ENCODE measurements at regions not wholly inside any gene's neighbourhood (a gene's known extent, or its start where the extent isn't known, plus 50 kb on each side); places are given as distances from the start of the nearest gene placed in this dataset.

- H3K36me3 ChIP-seq, result no peaks in the 10 kb centered on the region
These were observed 137.6 kb downstream of the RBFOX3 start for GRCh38 chr17:79473111-79473875.

GRCh38 chr17:79470754-79471153, 140.1 kb downstream of the RBFOX3 start:
- Histone ChIP-seq H3K9me3 (no peaks in the 10 kb centered on the region), H3K4me3 (no peak overlapping the region), H3K27me3 (peaks cover 44% of the 10 kb centered on the region), H3K36me3 (no peaks in the 10 kb centered on the region)
- DNase-seq, result no peak

More at GRCh38 chr17:79473111-79473875, 137.6 kb downstream of the RBFOX3 start:
- DNase-seq, result no peak
- peaks cover 38% of the 10 kb centered on the region for H3K27me3 ChIP-seq
- no peaks in the 10 kb centered on the region for H3K9me3 ChIP-seq
- no peak overlapping the region for H3K4me3 ChIP-seq

GRCh38 chr17:79469646-79470045, 141.2 kb downstream of the RBFOX3 start:
- H3K9me3 ChIP-seq, result no peaks in the 10 kb centered on the region
- no peak for DNase-seq
- peaks cover 49% of the 10 kb centered on the region for H3K27me3 ChIP-seq
- H3K4me3 ChIP-seq, result no peak overlapping the region
- no peaks in the 10 kb centered on the region for H3K36me3 ChIP-seq

- H3K27me3 ChIP-seq, result peaks cover 53% of the 10 kb centered on the region
These were observed 142.5 kb downstream of the RBFOX3 start for GRCh38 chr17:79468183-79468944.

GRCh38 chr17:79466562-79467350, 144.1 kb downstream of the RBFOX3 start:
- Histone ChIP-seq H3K27me3 (peaks cover 49% of the 10 kb centered on the region), H3K36me3 (no peaks in the 10 kb centered on the region), H3K4me3 (no peak overlapping the region), H3K9me3 (no peaks in the 10 kb centered on the region)
- DNase-seq, result no peak

More at GRCh38 chr17:79468183-79468944, 142.5 kb downstream of the RBFOX3 start:
- H3K4me3 ChIP-seq, result no peak overlapping the region
- no peaks in the 10 kb centered on the region for H3K36me3 ChIP-seq
- no peak for DNase-seq
- no peaks in the 10 kb centered on the region for H3K9me3 ChIP-seq

- H3K9me3 ChIP-seq, result no peaks in the 10 kb centered on the region
- H3K36me3 ChIP-seq, result no peaks in the 10 kb centered on the region
- no peak overlapping the region for H3K4me3 ChIP-seq
- DNase-seq, result no peak
- H3K27me3 ChIP-seq, result peaks cover 44% of the 10 kb centered on the region
These were observed 145.2 kb downstream of the RBFOX3 start for GRCh38 chr17:79465681-79466025.

GRCh38 chr17:79465011-79465680, 145.7 kb downstream of the RBFOX3 start:
- Histone ChIP-seq H3K36me3 (no peaks in the 10 kb centered on the region), H3K4me3 (no peak overlapping the region), H3K9me3 (no peaks in the 10 kb centered on the region), H3K27me3 (peaks cover 39% of the 10 kb centered on the region)
- no peak for DNase-seq

GRCh38 chr17:79464318-79465010, 146.4 kb downstream of the RBFOX3 start:
- Histone ChIP-seq H3K9me3 (no peaks in the 10 kb centered on the region), H3K4me3 (no peak overlapping the region), H3K36me3 (no peaks in the 10 kb centered on the region), H3K27me3 (peaks cover 34% of the 10 kb centered on the region)
- DNase-seq, result no peak

- DNase-seq, result no peak
- Histone ChIP-seq H3K4me3 (no peak overlapping the region), H3K27me3 (peaks cover 28% of the 10 kb centered on the region), H3K9me3 (no peaks in the 10 kb centered on the region), H3K36me3 (no peaks in the 10 kb centered on the region)
These were observed 147.2 kb downstream of the RBFOX3 start for GRCh38 chr17:79463421-79464317.

- H3K4me3 ChIP-seq, result no peak overlapping the region
- peaks cover 13% of the 10 kb centered on the region; the same call in 1 of the 2 replicates for H3K27me3 ChIP-seq
- DNase-seq, result no peak
- no peaks in the 10 kb centered on the region for H3K36me3 ChIP-seq
- no peaks in the 10 kb centered on the region for H3K9me3 ChIP-seq
These were observed 149.8 kb downstream of the RBFOX3 start for GRCh38 chr17:79461041-79461440.

GRCh38 chr17:79459846-79460245, 151.0 kb downstream of the RBFOX3 start:
- Histone ChIP-seq H3K27me3 (peaks cover 9% of the 10 kb centered on the region; the same call in 1 of the 2 replicates), H3K36me3 (no peaks in the 10 kb centered on the region), H3K9me3 (no peaks in the 10 kb centered on the region), H3K4me3 (no peak overlapping the region)
- DNase-seq, result no peak

GRCh38 chr17:79459003-79459655, 151.7 kb downstream of the RBFOX3 start:
- Histone ChIP-seq H3K36me3 (no peaks in the 10 kb centered on the region), H3K4me3 (no peak overlapping the region), H3K27me3 (0 out of 2 replicates have a peak, but pooled peaks cover 4% of the 10 kb centered on the region), H3K9me3 (no peaks in the 10 kb centered on the region)
- DNase-seq, result no peak

- Histone ChIP-seq H3K27me3 (0 out of 2 replicates have a peak, but pooled peaks cover 4% of the 10 kb centered on the region), H3K9me3 (no peaks in the 10 kb centered on the region), H3K4me3 (no peak overlapping the region), H3K36me3 (no peaks in the 10 kb centered on the region)
- no peak for DNase-seq
These were observed 152.5 kb downstream of the RBFOX3 start for GRCh38 chr17:79458356-79458755.

GRCh38 chr17:79457889-79458288, 153.0 kb downstream of the RBFOX3 start:
- Histone ChIP-seq H3K9me3 (no peaks in the 10 kb centered on the region), H3K4me3 (no peak overlapping the region), H3K36me3 (no peaks in the 10 kb centered on the region), H3K27me3 (0 out of 2 replicates have a peak, but pooled peaks cover 4% of the 10 kb centered on the region)
- DNase-seq, result no peak

GRCh38 chr17:79457376-79457775, 153.5 kb downstream of the RBFOX3 start:
- H3K27me3 ChIP-seq, result 0 out of 2 replicates have a peak, but pooled peaks cover 4% of the 10 kb centered on the region

More at GRCh38 chr17:79457376-79457775, 153.5 kb downstream of the RBFOX3 start:
- Histone ChIP-seq H3K9me3 (no peaks in the 10 kb centered on the region), H3K36me3 (no peaks in the 10 kb centered on the region), H3K4me3 (no peak overlapping the region)
- no peak for DNase-seq
